Brain microvascular endothelial cell (primary cell): ENCODE measurements at regions not wholly inside any gene's neighbourhood (a gene's known extent, or its start where the extent isn't known, plus 50 kb on each side); places are given as distances from the start of the nearest gene placed in this dataset.

Experiments
- DNase-seq: peaks from one replicate; pipeline ENCODE4 v3.0.0-alpha.2; 2020
- H3K27ac ChIP-seq: fragments of 250-450 bp; sonication (Bioruptor Pico); 2 replicates; pipeline ENCODE4 v1.5.1; 2020; ENCODE audit warnings: mild to moderate bottlenecking, moderate library complexity
- H3K27me3 ChIP-seq: fragments of 250-450 bp; sonication (Bioruptor Pico); replicated peaks from 2 replicates; pipeline ENCODE4 v1.5.1; 2020; ENCODE audit warnings: mild to moderate bottlenecking
- H3K36me3 ChIP-seq: fragments of 250-450 bp; sonication (Bioruptor Pico); replicated peaks from 2 replicates; pipeline ENCODE4 v1.5.1; 2020; ENCODE audit warnings: mild to moderate bottlenecking
- H3K4me3 ChIP-seq: 2 replicates; pipeline ENCODE4 v1.5.1; 2011; ENCODE audit warnings: low read depth, mild to moderate bottlenecking, control low read depth, low read length, moderate library complexity
- CTCF ChIP-seq: IDR thresholded peaks from 2 replicates; pipeline ENCODE4 v1.5.1; 2011; ENCODE audit warnings: low read depth, mild to moderate bottlenecking, moderate library complexity, low read length, control low read depth, inconsistent platforms; ENCODE audit errors: missing control alignments
- in situ Hi-C: cut with HindIII; loops from 2 replicates; pipeline ENCODE4 v1.10.0; 2017; ENCODE audit warnings: low sequenced_read_pairs, low pct_ligation_motif_present

- no peak for TF ChIP-seq CTCF
- in situ Hi-C loops, result no loop called here
- no peak for DNase-seq
- Histone ChIP-seq H3K27me3 (no peaks in the 10 kb centered on the region), H3K27ac (no peak overlapping the region), H3K36me3 (no peaks in the 10 kb centered on the region), H3K4me3 (no peak overlapping the region)
Observed at GRCh38 chr18:45137087-45137419, 456.4 kb downstream of the SETBP1 start.

- Histone ChIP-seq H3K4me3 (no peak overlapping the region), H3K27me3 (no peaks in the 10 kb centered on the region), H3K36me3 (no peaks in the 10 kb centered on the region), H3K27ac (no peak overlapping the region)
- no peak for TF ChIP-seq CTCF
- DNase-seq, result no peak
- in situ Hi-C loops, result no loop called here
Observed at GRCh38 chr18:45139478-45139877, 458.8 kb downstream of the SETBP1 start.

- DNase-seq, result no peak
- H3K27me3 ChIP-seq, result no peaks in the 10 kb centered on the region
- H3K27ac ChIP-seq, result no peak overlapping the region
- TF ChIP-seq CTCF, result no peak
- H3K36me3 ChIP-seq, result no peaks in the 10 kb centered on the region
- no peak overlapping the region for H3K4me3 ChIP-seq
- in situ Hi-C loops, result no loop called here
Observed at GRCh38 chr18:45142868-45143267, 462.2 kb downstream of the SETBP1 start.

- DNase-seq, result no peak
- Histone ChIP-seq H3K4me3 (no peak overlapping the region), H3K27me3 (no peaks in the 10 kb centered on the region), H3K27ac (no peak overlapping the region), H3K36me3 (no peaks in the 10 kb centered on the region)
- in situ Hi-C loops, result no loop called here
- TF ChIP-seq CTCF, result no peak
Observed at GRCh38 chr18:45149712-45150111, 465.6 kb upstream of the SLC14A2 start.

GRCh38 chr18:45151645-45152044, 463.6 kb upstream of the SLC14A2 start:
- TF ChIP-seq CTCF, result no peak
- no peak overlapping the region for H3K4me3 ChIP-seq
- no peaks in the 10 kb centered on the region for H3K27me3 ChIP-seq
- in situ Hi-C loops, result no loop called here
- DNase-seq, result no peak
- H3K27ac ChIP-seq, result no peak overlapping the region
- H3K36me3 ChIP-seq, result no peaks in the 10 kb centered on the region

GRCh38 chr18:45155526-45155925, 459.8 kb upstream of the SLC14A2 start:
- in situ Hi-C loops, result no loop called here
- no peak for DNase-seq
- no peak for TF ChIP-seq CTCF
- no peak overlapping the region for H3K4me3 ChIP-seq
- H3K36me3 ChIP-seq, result no peaks in the 10 kb centered on the region
- H3K27ac ChIP-seq, result no peak overlapping the region
- H3K27me3 ChIP-seq, result no peaks in the 10 kb centered on the region
